ENCODE measurements at regions not wholly inside any gene's neighbourhood (a gene's known extent, or its start where the extent isn't known, plus 50 kb on each side); places are given as distances from the start of the nearest gene placed in this dataset.
A peak's percentile ranks its signal among the peaks of the same experiment; 100 is the strongest.
"Not testable (repeated sequence)": the region's sequence is repeated elsewhere in the genome, so short reads cannot be mapped to it uniquely, and the experiment has no call there.

GRCh38 chr2:90220623-90221299, 1529.3 kb downstream of the RPIA start:
- not testable (repeated sequence) for H3K79me2 ChIP-seq (ENCODE audit: insufficient read depth, low read length); H3K9me3 ChIP-seq (ENCODE audit: low read length); H3F3A ChIP-seq (ENCODE audit: insufficient read depth, low read length); H4K20me1 ChIP-seq (ENCODE audit: insufficient read depth, low read length); H3K27me3 ChIP-seq (ENCODE audit: insufficient read depth, low read length); H2AFZ ChIP-seq (ENCODE audit: low read length); H3K36me3 ChIP-seq (ENCODE audit: insufficient read depth, low read length); H3K9me2 ChIP-seq (ENCODE audit: low read depth, low read length)
- Histone ChIP-seq H3K9ac (ENCODE audit: low read length) (peak overlapping the region; percentile 84), H3K4me3 (ENCODE audit: low read depth, low read length, poor library complexity, severe bottlenecking) (peak overlapping the region; percentile 71), H3K4me2 (ENCODE audit: low read length) (peak overlapping the region; percentile 92), H3K27ac (ENCODE audit: low read depth, low read length, poor library complexity, severe bottlenecking) (peak overlapping the region; percentile 90), H3K4me1 (ENCODE audit: insufficient read depth, low read length, severe bottlenecking) (peaks cover 59% of the 10 kb centered on the region)

- Histone ChIP-seq H3K9ac (ENCODE audit: low read length) (peak overlapping the region; percentile 84), H3K9me3 (ENCODE audit: low read length) (no peaks in the 10 kb centered on the region), H3K36me3 (ENCODE audit: insufficient read depth, low read length) (no peaks in the 10 kb centered on the region; the same call in 1 of the 2 replicates), H3K4me3 (ENCODE audit: low read depth, low read length, poor library complexity, severe bottlenecking) (peak overlapping the region; percentile 71), H3K27me3 (ENCODE audit: insufficient read depth, low read length) (no peaks in the 10 kb centered on the region), H2AFZ (ENCODE audit: low read length) (no peak overlapping the region), H3K4me2 (ENCODE audit: low read length) (peak overlapping the region; percentile 92), H3K4me1 (ENCODE audit: insufficient read depth, low read length, severe bottlenecking) (peaks cover 59% of the 10 kb centered on the region), H3K9me2 (ENCODE audit: low read depth, low read length) (no peaks in the 10 kb centered on the region), H3K27ac (ENCODE audit: low read depth, low read length, poor library complexity, severe bottlenecking) (peak overlapping the region; percentile 90), H3K79me2 (ENCODE audit: insufficient read depth, low read length) (no peaks in the 10 kb centered on the region), H3F3A (ENCODE audit: insufficient read depth, low read length) (no peaks in the 10 kb centered on the region), H4K20me1 (ENCODE audit: insufficient read depth, low read length) (no peaks in the 10 kb centered on the region)
- no peak for TF ChIP-seq CTCF (IDR thresholded peaks at IDR 0.05; ENCODE audit: low read length)
- TF ChIP-seq EZH2 (IDR thresholded peaks at IDR 0.05; ENCODE audit: borderline replicate concordance, low read length) = no peak
Measured at GRCh38 chr2:90221300-90221651, 1529.8 kb downstream of the RPIA start.

GRCh38 chr2:90224767-90225166, 1533.3 kb downstream of the RPIA start:
- H3K79me2 ChIP-seq (ENCODE audit: insufficient read depth, low read length); H3K36me3 ChIP-seq (ENCODE audit: insufficient read depth, low read length); H2AFZ ChIP-seq (ENCODE audit: low read length); H3K9ac ChIP-seq (ENCODE audit: low read length); H3K4me3 ChIP-seq (ENCODE audit: low read depth, low read length, poor library complexity, severe bottlenecking); H3K4me2 ChIP-seq (ENCODE audit: low read length); H3K27me3 ChIP-seq (ENCODE audit: insufficient read depth, low read length); H4K20me1 ChIP-seq (ENCODE audit: insufficient read depth, low read length); H3F3A ChIP-seq (ENCODE audit: insufficient read depth, low read length); H3K27ac ChIP-seq (ENCODE audit: low read depth, low read length, poor library complexity, severe bottlenecking); H3K9me3 ChIP-seq (ENCODE audit: low read length); H3K9me2 ChIP-seq (ENCODE audit: low read depth, low read length): not testable (repeated sequence)
- peaks cover 30% of the 10 kb centered on the region for H3K4me1 ChIP-seq (ENCODE audit: insufficient read depth, low read length, severe bottlenecking)

- H3K36me3 ChIP-seq (ENCODE audit: insufficient read depth, low read length); H3K79me2 ChIP-seq (ENCODE audit: insufficient read depth, low read length); H3K4me3 ChIP-seq (ENCODE audit: low read depth, low read length, poor library complexity, severe bottlenecking); H3K9me2 ChIP-seq (ENCODE audit: low read depth, low read length); H4K20me1 ChIP-seq (ENCODE audit: insufficient read depth, low read length); H3K27me3 ChIP-seq (ENCODE audit: insufficient read depth, low read length); H3K9me3 ChIP-seq (ENCODE audit: low read length); H3K4me2 ChIP-seq (ENCODE audit: low read length); H3K27ac ChIP-seq (ENCODE audit: low read depth, low read length, poor library complexity, severe bottlenecking); H3K9ac ChIP-seq (ENCODE audit: low read length); H3F3A ChIP-seq (ENCODE audit: insufficient read depth, low read length); H2AFZ ChIP-seq (ENCODE audit: low read length): not testable (repeated sequence)
- H3K4me1 ChIP-seq (ENCODE audit: insufficient read depth, low read length, severe bottlenecking) = peaks cover 12% of the 10 kb centered on the region
- peak; percentile 33 for TF ChIP-seq CTCF (IDR thresholded peaks at IDR 0.05; ENCODE audit: low read length)
Measured at GRCh38 chr2:90226465-90227072, 1535.1 kb downstream of the RPIA start.

GRCh38 chr2:90231199-90231598, 1539.7 kb downstream of the RPIA start:
- not testable (repeated sequence) for H3K9me3 ChIP-seq (ENCODE audit: low read length); H2AFZ ChIP-seq (ENCODE audit: low read length); H3K4me3 ChIP-seq (ENCODE audit: low read depth, low read length, poor library complexity, severe bottlenecking)

GRCh38 chr2:90235452-90235851, 1544.0 kb downstream of the RPIA start:
- H3K4me2 ChIP-seq (ENCODE audit: low read length); H3K79me2 ChIP-seq (ENCODE audit: insufficient read depth, low read length); H3K27ac ChIP-seq (ENCODE audit: low read depth, low read length, poor library complexity, severe bottlenecking); H2AFZ ChIP-seq (ENCODE audit: low read length); H3K4me1 ChIP-seq (ENCODE audit: insufficient read depth, low read length, severe bottlenecking); H3K4me3 ChIP-seq (ENCODE audit: low read depth, low read length, poor library complexity, severe bottlenecking); H3K9me3 ChIP-seq (ENCODE audit: low read length); H3K9me2 ChIP-seq (ENCODE audit: low read depth, low read length); H4K20me1 ChIP-seq (ENCODE audit: insufficient read depth, low read length); H3K36me3 ChIP-seq (ENCODE audit: insufficient read depth, low read length); H3K27me3 ChIP-seq (ENCODE audit: insufficient read depth, low read length); H3K9ac ChIP-seq (ENCODE audit: low read length); H3F3A ChIP-seq (ENCODE audit: insufficient read depth, low read length): not testable (repeated sequence)

More at GRCh38 chr2:90231199-90231598, 1539.7 kb downstream of the RPIA start:
- not testable (repeated sequence) for H3F3A ChIP-seq (ENCODE audit: insufficient read depth, low read length); H3K27me3 ChIP-seq (ENCODE audit: insufficient read depth, low read length); H3K9me2 ChIP-seq (ENCODE audit: low read depth, low read length); H3K79me2 ChIP-seq (ENCODE audit: insufficient read depth, low read length); H3K9ac ChIP-seq (ENCODE audit: low read length); H4K20me1 ChIP-seq (ENCODE audit: insufficient read depth, low read length); H3K4me1 ChIP-seq (ENCODE audit: insufficient read depth, low read length, severe bottlenecking); H3K36me3 ChIP-seq (ENCODE audit: insufficient read depth, low read length); H3K4me2 ChIP-seq (ENCODE audit: low read length); H3K27ac ChIP-seq (ENCODE audit: low read depth, low read length, poor library complexity, severe bottlenecking)
